Smooth muscle cell of the brain vasculature (primary cell): ENCODE measurements at regions not wholly inside any gene's neighbourhood (a gene's known extent, or its start where the extent isn't known, plus 50 kb on each side); places are given as distances from the start of the nearest gene placed in this dataset.

ENCODE experiments used
- DNase-seq: peaks from one replicate; pipeline ENCODE4 v3.0.0-alpha.2; 2012; ENCODE audit warnings: low read depth, low spot score

- DNase-seq = no peak
Observed at GRCh38 chr1:192522673-192523072, 52.9 kb upstream of the RGS1 start.

- no peak for DNase-seq
Observed at GRCh38 chr1:192524223-192524622, 51.4 kb upstream of the RGS1 start.
